ENCODE measurements at regions not wholly inside any gene's neighbourhood (a gene's known extent, or its start where the extent isn't known, plus 50 kb on each side); places are given as distances from the start of the nearest gene placed in this dataset.

GRCh38 chr2:78782196-78782595 is 243.3 kb upstream of the REG3G start:
- peaks cover 6% of the 10 kb centered on the region for H3K9me3 ChIP-seq (ENCODE audit: control insufficient read depth, insufficient read depth, low read length)
- H3K79me1 ChIP-seq (ENCODE audit: low read depth in 1 of 2, low read length in 2 of 2): no peaks in the 10 kb centered on the region
- no peaks in the 10 kb centered on the region for H3K9me1 ChIP-seq (ENCODE audit: insufficient read depth, low read length)
- no peak overlapping the region for H2AFZ ChIP-seq (replicated peaks; ENCODE audit: low read length, poor library complexity)
- H3K4me1 ChIP-seq (ENCODE audit: control insufficient read depth, insufficient read depth, low read length): no peaks in the 10 kb centered on the region
- H3K27ac ChIP-seq (ENCODE audit: insufficient read depth, low read length): no peak overlapping the region
- WGBS, 2 experiments (ENCODE audit: extremely low coverage in 2 of 2, insufficient read length in 1 of 2): no CpG with 5 or more reads among the region's 4 CpGs
- no peak overlapping the region for H3K4me3 ChIP-seq (ENCODE audit: insufficient read depth, low read depth, low read length)
- ChIA-PET CTCF (no interaction called here), POLR2A (ENCODE audit: unreplicated experiment) (no interaction called here)
- intact Hi-C loops (cut with micrococcal nuclease) (no loop called here), in situ Hi-C loops (cut with MboI; ENCODE audit: low sequenced_read_pairs) (no loop called here), dilution Hi-C loops (cut with HindIII; ENCODE audit: low sequenced_read_pairs, unreplicated experiment) (no loop called here)
- TF ChIP-seq USF2 (IDR thresholded peaks at IDR 0.05; ENCODE audit: low read depth, low read length): no peak
- TF ChIP-seq SMC3 (IDR thresholded peaks at IDR 0.05; ENCODE audit: low read depth, low read length): no peak
- TF ChIP-seq RAD21 (IDR thresholded peaks at IDR 0.05; ENCODE audit: low read length): no peak
- H2BK15ac ChIP-seq (ENCODE audit: low read depth, low read length): no peak overlapping the region
- no peaks in the 10 kb centered on the region for H4K20me1 ChIP-seq (ENCODE audit: insufficient read depth, low read length)
- no peak overlapping the region for H3K9ac ChIP-seq (ENCODE audit: low read depth, low read length)
- no peak overlapping the region for H3K18ac ChIP-seq (ENCODE audit: low read depth, low read length)
- H2AK9ac ChIP-seq (replicated peaks; ENCODE audit: low read depth, low read length, poor library complexity): no peak overlapping the region
- H3K23ac ChIP-seq (ENCODE audit: low read depth, low read length): no peak overlapping the region
- H4K5ac ChIP-seq (ENCODE audit: low read depth, low read length): no peak overlapping the region
- H3K4me2 ChIP-seq (ENCODE audit: low read depth, low read length): no peak overlapping the region
- no peak for DNase-seq
- H2BK120ac ChIP-seq (ENCODE audit: low read depth, low read length): no peak overlapping the region
- H3K56ac ChIP-seq (ENCODE audit: extremely low read depth, insufficient read depth, low read length): no peak overlapping the region
- H2BK20ac ChIP-seq (ENCODE audit: low read depth, low read length): no peak overlapping the region
- no peaks in the 10 kb centered on the region for H3K27me3 ChIP-seq (ENCODE audit: control insufficient read depth, insufficient read depth, low read length)
- no peak overlapping the region for H2AK5ac ChIP-seq (ENCODE audit: low read depth, low read length)
- no peak overlapping the region for H2BK5ac ChIP-seq (ENCODE audit: low read depth, low read length, poor library complexity, severe bottlenecking)
- H3K4ac ChIP-seq (ENCODE audit: low read depth, low read length): no peak overlapping the region
- H4K8ac ChIP-seq (ENCODE audit: low read depth in 2 of 2, low read length in 2 of 2): no peak overlapping the region
- no peaks in the 10 kb centered on the region for H3K36me3 ChIP-seq (ENCODE audit: control insufficient read depth, insufficient read depth, low read length)
- ATAC-seq (ENCODE audit: low read depth): no peak
- H4K91ac ChIP-seq (ENCODE audit: insufficient read depth, low read depth, low read length): no peak overlapping the region
- no peak overlapping the region for H3K14ac ChIP-seq (replicated peaks; ENCODE audit: low read depth, low read length)
- BruUV-seq (replicated peaks): no TSS peak

Measured in IMR-90 (cell line).